Hematopoietic multipotent progenitor cell treated with erythropoietin and hydrocortisone succinate and interleukin-3 and kit ligand, for 4 days (in vitro differentiated cells): ENCODE measurements at regions not wholly inside any gene's neighbourhood (a gene's known extent, or its start where the extent isn't known, plus 50 kb on each side); places are given as distances from the start of the nearest gene placed in this dataset.

Experiments
- DNase-seq: peaks from one replicate; pipeline ENCODE4 v3.0.0-alpha.2; 2015

- DNase-seq = no peak
Observed at GRCh38 chr1:201589186-201589585, 50.3 kb downstream of the NAV1 start.

GRCh38 chr1:201590474-201590873 lies 51.5 kb downstream of the NAV1 start:
- DNase-seq = no peak

GRCh38 chr1:201591348-201591747 lies 52.4 kb downstream of the NAV1 start:
- no peak for DNase-seq

GRCh38 chr1:201591981-201592380 lies 53.1 kb downstream of the NAV1 start:
- DNase-seq = no peak

- DNase-seq = peak; percentile 66
Observed at GRCh38 chr1:201593200-201593921, 54.4 kb downstream of the NAV1 start.

GRCh38 chr1:201594575-201595245 lies 55.8 kb downstream of the NAV1 start:
- peak; percentile 57 for DNase-seq

GRCh38 chr1:201595381-201595780 lies 56.5 kb downstream of the NAV1 start:
- DNase-seq = no peak

GRCh38 chr1:201596101-201596868 lies 57.4 kb downstream of the NAV1 start:
- DNase-seq = no peak

- DNase-seq = no peak
Observed at GRCh38 chr1:201597551-201598230, 58.8 kb downstream of the NAV1 start.

GRCh38 chr1:201598396-201598795 lies 59.5 kb downstream of the NAV1 start:
- no peak for DNase-seq

GRCh38 chr1:201598973-201599372 lies 60.0 kb downstream of the NAV1 start:
- DNase-seq = no peak

GRCh38 chr1:201599548-201599947 lies 60.6 kb downstream of the NAV1 start:
- no peak for DNase-seq

- DNase-seq = no peak
Observed at GRCh38 chr1:201602413-201603265, 63.7 kb downstream of the NAV1 start.

GRCh38 chr1:201603613-201604232 lies 64.8 kb downstream of the NAV1 start:
- DNase-seq = no peak

- no peak for DNase-seq
Observed at GRCh38 chr1:201605385-201606010, 66.6 kb downstream of the NAV1 start.

- DNase-seq = no peak
Observed at GRCh38 chr1:201606096-201606495, 67.2 kb downstream of the NAV1 start.

- no peak for DNase-seq
Observed at GRCh38 chr1:201606623-201607022, 67.7 kb downstream of the NAV1 start.

GRCh38 chr1:201608635-201609395 lies 69.9 kb downstream of the NAV1 start:
- DNase-seq = no peak

GRCh38 chr1:201609661-201610318 lies 70.9 kb downstream of the NAV1 start:
- no peak for DNase-seq

GRCh38 chr1:201610858-201611257 lies 71.9 kb downstream of the NAV1 start:
- DNase-seq = no peak
